ENCODE measurements at regions not wholly inside any gene's neighbourhood (a gene's known extent, or its start where the extent isn't known, plus 50 kb on each side); places are given as distances from the start of the nearest gene placed in this dataset.
"Not testable (repeated sequence)": the region's sequence is repeated elsewhere in the genome, so short reads cannot be mapped to it uniquely, and the experiment has no call there.

DNA sequence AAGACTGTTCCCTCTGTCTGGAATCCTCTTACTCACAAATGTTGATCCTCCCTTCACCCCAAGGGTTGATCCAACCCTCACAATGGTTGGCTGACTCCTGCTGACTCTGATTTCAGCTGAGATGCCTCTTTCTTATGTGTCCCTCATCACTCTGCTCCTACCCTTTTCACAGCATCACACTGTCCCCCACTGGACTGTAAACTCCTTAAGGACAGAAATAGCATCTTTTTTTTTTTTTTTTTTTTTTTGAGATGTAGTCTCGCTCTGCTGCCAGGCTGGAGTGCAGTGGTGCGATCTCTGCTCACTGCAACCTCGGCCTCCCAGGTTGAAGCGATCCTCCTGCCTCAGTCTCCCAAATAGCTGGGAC lies 97.9 kb upstream of the SYT6 start:
- Histone ChIP-seq H3K4me1 (no peaks in the 10 kb centered on the region), H3K4me3 (no peak overlapping the region), H3K27ac (no peak overlapping the region), H3K9me3 (peaks cover 0 to 16% (median 0%) of the 10 kb centered on the region in 3 donors), H3K27me3 (peaks cover 0 to 2% (median 0%) of the 10 kb centered on the region in 4 donors), H3K36me3 (no peaks in the 10 kb centered on the region)
- no peak for DNase-seq
- intact Hi-C loops (cut with DNase I), result no loop called here
- TF ChIP-seq POLR2A (IDR thresholded peaks at IDR 0.05), result no peak
- TF ChIP-seq, protein P1, sequence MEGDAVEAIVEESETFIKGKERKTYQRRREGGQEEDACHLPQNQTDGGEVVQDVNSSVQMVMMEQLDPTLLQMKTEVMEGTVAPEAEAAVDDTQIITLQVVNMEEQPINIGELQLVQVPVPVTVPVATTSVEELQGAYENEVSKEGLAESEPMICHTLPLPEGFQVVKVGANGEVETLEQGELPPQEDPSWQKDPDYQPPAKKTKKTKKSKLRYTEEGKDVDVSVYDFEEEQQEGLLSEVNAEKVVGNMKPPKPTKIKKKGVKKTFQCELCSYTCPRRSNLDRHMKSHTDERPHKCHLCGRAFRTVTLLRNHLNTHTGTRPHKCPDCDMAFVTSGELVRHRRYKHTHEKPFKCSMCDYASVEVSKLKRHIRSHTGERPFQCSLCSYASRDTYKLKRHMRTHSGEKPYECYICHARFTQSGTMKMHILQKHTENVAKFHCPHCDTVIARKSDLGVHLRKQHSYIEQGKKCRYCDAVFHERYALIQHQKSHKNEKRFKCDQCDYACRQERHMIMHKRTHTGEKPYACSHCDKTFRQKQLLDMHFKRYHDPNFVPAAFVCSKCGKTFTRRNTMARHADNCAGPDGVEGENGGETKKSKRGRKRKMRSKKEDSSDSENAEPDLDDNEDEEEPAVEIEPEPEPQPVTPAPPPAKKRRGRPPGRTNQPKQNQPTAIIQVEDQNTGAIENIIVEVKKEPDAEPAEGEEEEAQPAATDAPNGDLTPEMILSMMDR (IDR thresholded peaks at IDR 0.05), result no peak
- WGBS, 2 donors, result 86 to 87% methylated on average over 4 of the region's 4 CpGs

DNA sequence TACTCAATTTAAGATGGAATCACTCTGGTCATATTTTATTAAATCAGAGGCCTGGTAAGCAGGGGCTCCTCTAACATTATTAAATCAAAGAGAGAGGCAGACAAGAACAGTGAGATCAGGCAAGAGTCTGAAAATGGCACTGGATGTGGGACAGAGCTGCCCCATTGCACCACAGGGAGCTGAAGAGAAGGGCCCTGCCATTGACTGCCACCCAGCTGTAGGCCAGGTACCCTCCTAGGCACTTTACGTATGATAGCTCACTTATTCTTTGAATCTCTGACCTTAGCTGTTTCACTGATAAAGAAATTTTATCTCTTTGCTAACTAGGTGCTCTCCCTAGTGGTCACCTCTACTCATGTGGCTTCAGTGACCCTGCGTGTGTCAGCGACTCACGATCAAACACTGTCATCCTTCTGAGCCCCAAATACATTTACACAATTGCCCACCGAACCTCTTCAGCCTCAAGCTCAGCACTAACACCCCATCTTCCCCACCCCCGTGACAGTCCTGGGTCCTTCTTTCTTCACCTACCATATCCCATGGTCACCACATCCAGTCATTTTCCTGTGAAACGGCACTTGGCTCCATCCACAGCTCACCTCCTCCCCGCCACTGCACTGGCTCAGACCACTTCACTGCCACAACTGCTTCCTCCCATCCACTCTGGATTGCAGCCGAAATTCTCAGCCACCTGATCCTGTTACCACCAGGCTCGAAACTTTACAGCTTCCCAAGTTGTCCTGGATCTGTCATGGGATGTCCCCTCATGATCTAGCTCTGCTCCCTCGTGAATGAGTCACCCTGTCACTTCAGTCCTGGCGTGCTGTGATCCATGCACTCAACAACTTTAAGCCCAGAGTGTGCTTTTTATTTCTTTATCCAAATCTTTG lies 97.3 kb upstream of the SYT6 start:
- H3K4me1 ChIP-seq, result no peaks in the 10 kb centered on the region
- intact Hi-C loops (cut with DNase I), result no loop called here
- WGBS, 2 donors, result 74 to 77% methylated on average over 12 of the region's 12 CpGs

DNA sequence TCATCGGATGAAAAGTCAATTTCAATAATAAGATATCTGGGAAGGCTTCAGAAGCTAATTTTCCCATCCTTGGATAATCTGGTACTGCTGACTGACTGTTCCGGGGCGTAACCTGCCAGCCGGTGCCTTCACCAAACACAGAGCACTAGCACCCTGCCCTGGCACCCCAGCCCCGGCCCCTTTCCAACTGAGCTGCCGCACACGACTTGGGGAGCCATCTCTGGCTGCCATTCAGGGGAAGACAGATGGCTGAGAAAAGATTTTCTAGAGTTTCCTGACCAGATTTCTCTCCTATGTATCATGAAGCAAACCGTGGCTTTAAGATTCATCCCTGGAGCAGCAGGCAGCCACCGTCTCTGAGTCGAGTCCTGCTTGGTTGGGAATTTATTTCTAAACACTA lies 96.0 kb upstream of the SYT6 start:
- H3K4me3 ChIP-seq, result no peak overlapping the region
- 66 to 91% methylated on average over 4 to 7 of the region's 10 CpGs for WGBS, 2 donors
- no peaks in the 10 kb centered on the region for H3K27me3 ChIP-seq
- no peaks in the 10 kb centered on the region for H3K36me3 ChIP-seq
- H3K27ac ChIP-seq, result no peak overlapping the region
- H3K9me3 ChIP-seq, result peaks cover 0 to 9% (median 0%) of the 10 kb centered on the region in 3 donors
- DNase-seq, result no peak
- no peak for TF ChIP-seq POLR2A (IDR thresholded peaks at IDR 0.05)
- TF ChIP-seq, protein P1 (IDR thresholded peaks at IDR 0.05), result no peak
- intact Hi-C loops (cut with DNase I), result no loop called here
- H3K4me1 ChIP-seq, result no peaks in the 10 kb centered on the region

More for the DNA sequence above, 97.3 kb upstream of the SYT6 start:
- Histone ChIP-seq H3K9me3 (peaks cover 0 to 16% (median 0%) of the 10 kb centered on the region in 3 donors), H3K36me3 (no peaks in the 10 kb centered on the region), H3K27ac (no peak overlapping the region), H3K4me3 (no peak overlapping the region), H3K27me3 (no peaks in the 10 kb centered on the region)
- TF ChIP-seq POLR2A (IDR thresholded peaks at IDR 0.05), result no peak
- TF ChIP-seq, protein P1 (IDR thresholded peaks at IDR 0.05), result no peak
- DNase-seq, result no peak

DNA sequence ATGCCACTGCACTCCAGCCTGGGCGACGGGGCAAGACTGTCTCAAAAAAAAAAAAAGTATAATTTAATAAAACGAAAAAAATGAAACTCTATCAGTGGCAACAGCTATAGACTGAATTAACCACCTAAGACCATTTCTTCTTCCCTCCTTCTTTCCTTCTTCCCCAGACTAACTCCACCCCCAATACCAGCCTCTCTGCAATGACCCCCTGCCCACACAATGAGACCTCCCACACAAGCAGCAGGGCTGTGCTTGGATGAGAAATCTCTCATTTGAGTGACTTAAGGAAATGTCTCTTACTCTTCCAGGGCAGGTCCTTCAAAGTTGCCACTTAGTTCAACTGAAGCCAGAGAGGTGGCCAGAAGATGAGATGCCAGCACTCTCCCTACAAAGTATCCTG lies 94.5 kb upstream of the SYT6 start:
- intact Hi-C loops (cut with DNase I), result no loop called here
- Histone ChIP-seq H3K4me1 (no peaks in the 10 kb centered on the region), H3K27me3 (no peaks in the 10 kb centered on the region), H3K36me3 (no peaks in the 10 kb centered on the region), H3K27ac (no peak overlapping the region), H3K4me3 (no peak overlapping the region), H3K9me3 (no peaks in the 10 kb centered on the region)
- DNase-seq, result no peak
- WGBS, 2 donors, result 84 to 89% methylated on average over 3 of the region's 3 CpGs
- no peak for TF ChIP-seq POLR2A (IDR thresholded peaks at IDR 0.05)
- TF ChIP-seq, protein P1 (IDR thresholded peaks at IDR 0.05), result no peak

DNA sequence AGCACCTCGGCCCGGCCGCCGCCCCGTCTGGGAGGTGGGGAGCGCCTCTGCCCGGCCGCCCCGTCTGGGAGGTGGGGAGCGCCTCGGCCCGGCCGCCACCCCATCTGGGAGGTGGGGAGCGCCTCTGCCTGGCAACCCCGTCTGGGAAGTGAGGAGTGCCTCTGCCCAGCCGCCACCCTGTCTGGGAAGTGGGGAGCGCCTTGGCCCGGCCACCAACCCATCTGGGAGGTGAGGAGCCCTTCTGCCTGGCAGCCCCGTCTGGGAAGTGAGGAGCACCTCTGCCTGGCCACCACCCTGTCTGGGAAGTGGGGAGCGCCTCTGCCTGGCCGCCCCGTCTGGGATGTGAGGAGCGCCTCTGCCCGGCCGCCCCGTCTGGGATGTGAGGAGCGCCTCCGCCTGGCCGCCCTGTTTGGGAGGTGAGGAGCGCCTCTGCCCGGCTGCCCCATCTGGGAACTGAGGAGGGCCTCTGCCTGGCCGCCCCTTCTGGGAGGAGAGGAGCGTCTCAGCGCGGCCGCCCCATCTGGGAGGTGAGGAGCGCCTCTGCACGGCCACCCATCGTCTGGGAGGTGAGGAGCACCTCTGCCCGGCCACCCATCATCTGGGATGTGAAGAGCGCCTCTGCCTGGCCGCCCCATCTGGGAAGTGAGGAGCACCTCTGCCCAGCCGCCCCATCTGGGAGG lies 89.0 kb upstream of the SYT6 start:
- H3K27me3 ChIP-seq; H3K9me3 ChIP-seq; DNase-seq; H3K4me1 ChIP-seq; H3K27ac ChIP-seq; H3K4me3 ChIP-seq; intact Hi-C loops (cut with DNase I); H3K36me3 ChIP-seq: not testable (repeated sequence)
- no CpG with 5 or more reads among the region's 43 CpGs for WGBS, 2 donors

Measured in esophagus squamous epithelium (tissue), 5 donors.